Kidney (tissue), 13 donors: ENCODE measurements at regions not wholly inside any gene's neighbourhood (a gene's known extent, or its start where the extent isn't known, plus 50 kb on each side); places are given as distances from the start of the nearest gene placed in this dataset.
A peak's percentile ranks its signal among the peaks of the same experiment; 100 is the strongest.
"Not testable (repeated sequence)": the region's sequence is repeated elsewhere in the genome, so short reads cannot be mapped to it uniquely, and the experiment has no call there.

Source experiments
- DNase-seq, 5 donors: peaks; one replicate each; pipeline ENCODE4 v3.0.0-alpha.2; 2013 to 2020
- FAIRE-seq: peaks from 2 replicates; lab custom pipeline; 2012; peaks lifted over from hg19 to GRCh38; lab: Jason Lieb, UNC
- H3K27ac ChIP-seq, 2 donors: one replicate each; pipeline ENCODE4 v1.7.0; 2013; ENCODE audit warnings: low read depth in 2 of 2, low read length in 2 of 2, inconsistent platforms in 1 of 2
- H3K27me3 ChIP-seq: one replicate; pipeline ENCODE4 v1.7.1; 2013; ENCODE audit warnings: low read length, inconsistent platforms; ENCODE audit not compliant: control insufficient read depth, insufficient read depth
- H3K36me3 ChIP-seq, 3 donors: one replicate each; pipeline versions ENCODE4 v1.7.0 to v1.7.1; 2013; ENCODE audit warnings: low read length in 3 of 3, control low read depth in 1 of 3, inconsistent platforms in 1 of 3; ENCODE audit not compliant: insufficient read depth in 3 of 3, control insufficient read depth in 2 of 3
- H3K4me1 ChIP-seq, 3 donors: one replicate each; pipeline versions ENCODE4 v1.7.0 to v1.7.1; 2013; ENCODE audit warnings: low read length in 3 of 3, inconsistent platforms in 1 of 3, low read depth in 1 of 3; ENCODE audit not compliant: control insufficient read depth in 2 of 3, insufficient read depth in 2 of 3
- H3K4me3 ChIP-seq, 3 donors: one replicate each; pipeline versions ENCODE4 v1.7.0 to v1.8.1; 2013; ENCODE audit warnings: low read length in 3 of 3, control low read depth in 1 of 3, inconsistent platforms in 1 of 3
- H3K9ac ChIP-seq, 3 donors: one replicate each; pipeline versions ENCODE4 v1.7.0 to v1.7.1; 2013; ENCODE audit warnings: low read length in 3 of 3, control low read depth in 1 of 3, inconsistent platforms in 1 of 3
- H3K9me3 ChIP-seq, 3 donors: one replicate each; pipeline versions ENCODE4 v1.7.0 to v1.7.1; 2013; ENCODE audit warnings: low read length in 3 of 3, control low read depth in 1 of 3, inconsistent platforms in 1 of 3; ENCODE audit not compliant: control insufficient read depth in 2 of 3, insufficient read depth in 1 of 3
- CTCF ChIP-seq: IDR thresholded peaks from 3 replicates; pipeline ENCODE4 v1.5.1; 2012; ENCODE audit warnings: mild to moderate bottlenecking, moderate library complexity, borderline replicate concordance; ENCODE audit not compliant: insufficient read depth; ENCODE audit errors: extremely low read depth
- intact Hi-C: fragments of 100-400 bp; cut with DNase I; formaldehyde crosslinking; loops from one replicate; pipeline ENCODE4 v1.11.1; 2022
- donor health status: control.
- donor health status: control.
- donor health status: control.
- donor health status: control.
- donor health status: control.
- donor health status: DM: yes; HTN: yes; CAD: no.
- donor health status: Normal renal cell carcinoma (clear cell type).

DNA sequence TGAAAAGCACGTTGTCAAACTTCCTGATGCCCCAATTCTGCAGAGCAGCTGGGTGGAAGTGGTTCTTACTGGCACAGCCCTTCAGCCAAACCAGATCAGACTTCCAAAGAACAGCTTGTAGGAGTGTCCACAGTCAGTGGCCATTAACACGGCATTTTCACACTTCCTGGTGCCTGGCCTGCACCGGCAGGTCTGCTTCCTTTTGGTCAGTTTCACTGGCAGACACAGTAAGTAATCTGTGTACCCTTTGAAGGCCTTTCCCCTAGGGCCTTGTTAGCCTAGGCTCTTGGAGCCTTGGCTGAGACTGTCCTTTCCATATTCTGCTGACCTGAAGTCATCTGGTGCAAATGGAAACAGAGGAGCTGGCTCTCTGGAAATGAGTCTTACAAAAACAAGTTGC, 297.5 kb upstream of the TNC start:
- Histone ChIP-seq H3K9me3 (no peaks in the 10 kb centered on the region), H3K27me3 (no peaks in the 10 kb centered on the region), H3K9ac (no peak overlapping the region), H3K36me3 (no peaks in the 10 kb centered on the region), H3K27ac (no peak overlapping the region), H3K4me1 (peaks cover 0 to 2% (median 0%) of the 10 kb centered on the region in 3 donors), H3K4me3 (no peak overlapping the region)
- DNase-seq (peak in 1 of 5 donors; percentile 37), FAIRE-seq (no peak)
- intact Hi-C loops = no loop called here
- no peak for TF ChIP-seq CTCF

- DNase-seq (no peak), FAIRE-seq (no peak)
- Histone ChIP-seq H3K27me3 (no peaks in the 10 kb centered on the region), H3K9ac (no peak overlapping the region), H3K9me3 (no peaks in the 10 kb centered on the region), H3K4me1 (peaks cover 0 to 2% (median 0%) of the 10 kb centered on the region in 3 donors), H3K36me3 (no peaks in the 10 kb centered on the region), H3K4me3 (no peak overlapping the region), H3K27ac (no peak overlapping the region)
- intact Hi-C loops = no loop called here
- no peak for TF ChIP-seq CTCF
Measured at GRCh38 chr9:115416299-115416698, 298.3 kb upstream of the TNC start.

GRCh38 chr9:115418181-115418580, 300.2 kb upstream of the TNC start:
- H3K27me3 ChIP-seq, H3K27ac ChIP-seq, intact Hi-C loops, H3K4me3 ChIP-seq, H3K9ac ChIP-seq, DNase-seq, H3K4me1 ChIP-seq, H3K36me3 ChIP-seq, FAIRE-seq, H3K9me3 ChIP-seq: not testable (repeated sequence)

DNA sequence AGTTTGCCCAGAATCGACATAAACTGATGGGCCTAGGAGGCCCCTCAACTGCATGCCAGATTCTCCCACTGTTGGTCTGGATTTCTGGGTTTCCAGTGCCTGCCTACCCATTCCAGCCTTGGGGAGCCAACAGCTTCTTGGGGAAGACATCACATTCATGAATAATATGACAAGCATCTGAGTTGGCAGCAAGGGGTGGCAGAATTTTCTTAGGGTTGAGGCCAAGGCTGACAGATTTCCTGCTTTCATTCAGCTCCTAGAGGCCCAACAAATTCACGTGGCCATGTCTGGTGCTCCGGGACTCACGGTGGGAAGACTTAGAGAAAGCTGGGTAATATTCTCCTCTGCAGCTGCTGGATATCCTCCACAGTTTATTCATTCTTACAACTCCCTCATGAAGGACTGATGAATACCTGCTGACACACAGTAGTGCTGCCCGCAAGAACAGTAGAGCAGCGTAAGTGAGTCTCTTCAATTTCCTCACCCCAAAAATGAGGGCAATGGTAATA, 305.0 kb upstream of the TNC start:
- no peak overlapping the region for H3K9ac ChIP-seq
- no peak for DNase-seq
- H3K4me3 ChIP-seq = no peak overlapping the region
- H3K36me3 ChIP-seq = no peaks in the 10 kb centered on the region
- no peaks in the 10 kb centered on the region for H3K27me3 ChIP-seq
- intact Hi-C loops = no loop called here
- peaks cover 0 to 4% (median 0%) of the 10 kb centered on the region in 3 donors for H3K9me3 ChIP-seq
- TF ChIP-seq CTCF = no peak
- no peak for FAIRE-seq
- H3K27ac ChIP-seq = no peak overlapping the region
- no peaks in the 10 kb centered on the region for H3K4me1 ChIP-seq
